GM23248 (cell line): ENCODE measurements at regions not wholly inside any gene's neighbourhood (a gene's known extent, or its start where the extent isn't known, plus 50 kb on each side); places are given as distances from the start of the nearest gene placed in this dataset.

Experiments used
- EZH2 ChIP-seq: fragments of 200-600 bp; sonication (generic); IDR thresholded peaks from 2 replicates; pipeline ENCODE4 v1.6.1; 2018; ENCODE audit warnings: antibody characterized with exemption, mild to moderate bottlenecking; ENCODE audit not compliant: insufficient read depth, poor library complexity, severe bottlenecking
- EZH2phosphoT487 ChIP-seq: fragments of 200-600 bp; sonication (generic); IDR thresholded peaks from 2 replicates; pipeline ENCODE4 v1.6.1; 2018; ENCODE audit warnings: antibody characterized with exemption, moderate library complexity, mild to moderate bottlenecking, low read depth; ENCODE audit not compliant: insufficient read depth

DNA sequence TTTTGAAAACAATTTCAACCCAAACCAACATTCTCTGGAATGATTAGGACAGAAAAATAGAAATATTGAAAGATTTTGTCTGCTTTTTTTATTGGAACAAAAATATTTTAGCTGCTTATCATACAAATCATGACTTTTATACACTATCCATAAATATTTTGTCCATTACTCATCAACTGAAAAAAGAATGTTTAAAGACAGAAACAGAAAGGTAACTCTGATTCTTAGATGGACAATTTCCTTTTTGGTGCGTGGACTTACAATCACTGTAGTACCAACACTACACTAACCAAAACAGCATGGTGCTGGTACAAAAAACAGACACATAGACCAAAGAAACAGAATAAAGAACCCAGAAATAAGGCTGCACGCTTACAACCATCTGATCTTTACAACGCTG lies 582.8 kb upstream of the CCDC54 start:
- TF ChIP-seq EZH2 (no peak), EZH2phosphoT487 (no peak)
